Vagina (tissue), 2 donors: ENCODE measurements at regions not wholly inside any gene's neighbourhood (a gene's known extent, or its start where the extent isn't known, plus 50 kb on each side); places are given as distances from the start of the nearest gene placed in this dataset.

Experiments used
- DNase-seq, 2 donors: peaks; one replicate each; pipeline ENCODE4 v3.0.0-alpha.2; 2017; ENCODE audit errors: extremely low spot score in 2 of 2
- H3K27ac ChIP-seq: fragments of 200-600 bp; sonication (generic); one replicate; pipeline ENCODE4 v1.5.1; 2019
- H3K27me3 ChIP-seq: fragments of 200-600 bp; sonication (generic); one replicate; pipeline ENCODE4 v1.5.1; 2019
- H3K36me3 ChIP-seq, 2 donors: fragments of 200-600 bp; sonication (generic); one replicate each; pipeline ENCODE4 v1.5.1; 2017 to 2019
- H3K4me1 ChIP-seq: fragments of 200-600 bp; sonication (generic); one replicate; pipeline ENCODE4 v1.5.1; 2019
- H3K4me3 ChIP-seq, 2 donors: fragments of 200-600 bp; sonication (generic); 1 replicate in 1 of 2; 2 replicates in 1 of 2; pipeline ENCODE4 v1.5.1; 2016 to 2019
- H3K9me3 ChIP-seq: fragments of 200-600 bp; sonication (generic); one replicate; pipeline ENCODE4 v1.5.1; 2019
- CTCF ChIP-seq, 3 experiments: fragments of 450-650 bp in 2 of 3; fragments of 200-600 bp in 1 of 3; sonication (generic) in 1 of 3; IDR thresholded peaks; one replicate each; pipeline ENCODE4 v1.5.1; 2017 to 2019; ENCODE audit warnings: antibody characterized with exemption in 3 of 3, mild to moderate bottlenecking in 2 of 3, moderate library complexity in 2 of 3
- POLR2A ChIP-seq, 2 donors: fragments of 450-650 bp; IDR thresholded peaks; one replicate each; pipeline ENCODE4 v1.6.1; 2017; ENCODE audit warnings: antibody characterized with exemption in 2 of 2, mild to moderate bottlenecking in 2 of 2, moderate library complexity in 2 of 2
- POLR2AphosphoS5 ChIP-seq, 2 donors: sonication (generic); formaldehyde crosslinking; IDR thresholded peaks; one replicate each; pipeline ENCODE4 v1.9.0; 2017; ENCODE audit warnings: antibody characterized with exemption in 2 of 2, mild to moderate bottlenecking in 2 of 2, low read depth in 1 of 2; ENCODE audit not compliant: insufficient read depth in 1 of 2
- intact Hi-C: fragments of 100-400 bp; cut with DNase I; formaldehyde crosslinking; loops from one replicate; pipeline ENCODE4 v1.15.1; 2023

GRCh38 chr7:12995912-12996469 lies 308.6 kb downstream of the ARL4A start:
- TF ChIP-seq CTCF (IDR thresholded peaks at IDR 0.05) (no peak), POLR2AphosphoS5 (IDR thresholded peaks at IDR 0.05; ENCODE audit: insufficient read depth in 1 of 2, low read depth in 1 of 2) (no peak), POLR2A (IDR thresholded peaks at IDR 0.05) (no peak)
- intact Hi-C loops: no loop called here
- H3K9me3 ChIP-seq: no peaks in the 10 kb centered on the region
- no peak overlapping the region for H3K27ac ChIP-seq
- no peak overlapping the region for H3K4me3 ChIP-seq
- DNase-seq: no peak
- H3K4me1 ChIP-seq: no peaks in the 10 kb centered on the region
- no peaks in the 10 kb centered on the region for H3K36me3 ChIP-seq
- H3K27me3 ChIP-seq: no peaks in the 10 kb centered on the region

GRCh38 chr7:13007331-13007730 lies 319.9 kb downstream of the ARL4A start:
- Histone ChIP-seq H3K27me3 (no peaks in the 10 kb centered on the region), H3K4me1 (no peaks in the 10 kb centered on the region), H3K27ac (no peak overlapping the region), H3K9me3 (no peaks in the 10 kb centered on the region), H3K4me3 (no peak overlapping the region), H3K36me3 (no peaks in the 10 kb centered on the region)
- TF ChIP-seq POLR2A (IDR thresholded peaks at IDR 0.05) (no peak), CTCF (IDR thresholded peaks at IDR 0.05) (no peak), POLR2AphosphoS5 (IDR thresholded peaks at IDR 0.05; ENCODE audit: insufficient read depth in 1 of 2, low read depth in 1 of 2) (no peak)
- DNase-seq: no peak
- intact Hi-C loops: no loop called here

GRCh38 chr7:13009517-13009916 lies 322.1 kb downstream of the ARL4A start:
- intact Hi-C loops: no loop called here

GRCh38 chr7:13014011-13014410 lies 326.6 kb downstream of the ARL4A start:
- Histone ChIP-seq H3K9me3 (no peaks in the 10 kb centered on the region), H3K4me3 (no peak overlapping the region), H3K27ac (no peak overlapping the region), H3K4me1 (no peaks in the 10 kb centered on the region), H3K27me3 (no peaks in the 10 kb centered on the region), H3K36me3 (no peaks in the 10 kb centered on the region)
- intact Hi-C loops: no loop called here
- no peak for DNase-seq
- TF ChIP-seq POLR2AphosphoS5 (IDR thresholded peaks at IDR 0.05; ENCODE audit: insufficient read depth in 1 of 2, low read depth in 1 of 2) (no peak), CTCF (IDR thresholded peaks at IDR 0.05) (no peak), POLR2A (IDR thresholded peaks at IDR 0.05) (no peak)

More at GRCh38 chr7:13009517-13009916, 322.1 kb downstream of the ARL4A start:
- TF ChIP-seq POLR2AphosphoS5 (IDR thresholded peaks at IDR 0.05; ENCODE audit: insufficient read depth in 1 of 2, low read depth in 1 of 2) (no peak), CTCF (IDR thresholded peaks at IDR 0.05) (no peak), POLR2A (IDR thresholded peaks at IDR 0.05) (no peak)
- Histone ChIP-seq H3K27me3 (no peaks in the 10 kb centered on the region), H3K4me3 (no peak overlapping the region), H3K27ac (no peak overlapping the region), H3K9me3 (no peaks in the 10 kb centered on the region), H3K36me3 (no peaks in the 10 kb centered on the region), H3K4me1 (no peaks in the 10 kb centered on the region)
- no peak for DNase-seq

GRCh38 chr7:13016036-13016581 lies 328.7 kb downstream of the ARL4A start:
- TF ChIP-seq POLR2AphosphoS5 (IDR thresholded peaks at IDR 0.05; ENCODE audit: insufficient read depth in 1 of 2, low read depth in 1 of 2) (no peak), CTCF (IDR thresholded peaks at IDR 0.05) (no peak), POLR2A (IDR thresholded peaks at IDR 0.05) (no peak)

More at GRCh38 chr7:13016036-13016581, 328.7 kb downstream of the ARL4A start:
- Histone ChIP-seq H3K4me1 (no peaks in the 10 kb centered on the region), H3K4me3 (no peak overlapping the region), H3K27ac (no peak overlapping the region), H3K9me3 (no peaks in the 10 kb centered on the region), H3K27me3 (no peaks in the 10 kb centered on the region), H3K36me3 (no peaks in the 10 kb centered on the region)
- DNase-seq: no peak
- intact Hi-C loops: no loop called here
